GM19351 (cell line): ENCODE measurements at regions not wholly inside any gene's neighbourhood (a gene's known extent, or its start where the extent isn't known, plus 50 kb on each side); places are given as distances from the start of the nearest gene placed in this dataset.
"Not testable (repeated sequence)": the region's sequence is repeated elsewhere in the genome, so short reads cannot be mapped to it uniquely, and the experiment has no call there.

Experiments used
- ATAC-seq: cut with Tn5 transposase; IDR thresholded peaks from one replicate; pipeline ENCODE4 v1.9.1; 2021; ENCODE audit warnings: mild to moderate bottlenecking, moderate library complexity; ENCODE audit not compliant: unreplicated experiment

- ATAC-seq: no peak
Measured at GRCh38 chr6:164744301-164744700, 565.1 kb downstream of the C6orf118 start.

- no peak for ATAC-seq
Measured at GRCh38 chr6:164741938-164742451, 567.4 kb downstream of the C6orf118 start.

- ATAC-seq: not testable (repeated sequence)
Measured at GRCh38 chr6:164736090-164736489, 573.3 kb downstream of the C6orf118 start.

- no peak for ATAC-seq
Measured at GRCh38 chr6:164731539-164731938, 577.9 kb downstream of the C6orf118 start.

- ATAC-seq: no peak
Measured at GRCh38 chr6:164721460-164721859, 587.9 kb downstream of the C6orf118 start.

- no peak for ATAC-seq
Measured at GRCh38 chr6:164700497-164700896, 608.9 kb downstream of the C6orf118 start.

GRCh38 chr6:164695896-164696295, 613.5 kb downstream of the C6orf118 start:
- no peak for ATAC-seq

- no peak for ATAC-seq
Measured at GRCh38 chr6:164694386-164694785, 615.0 kb downstream of the C6orf118 start.

GRCh38 chr6:164693944-164694343, 615.5 kb downstream of the C6orf118 start:
- ATAC-seq: no peak

GRCh38 chr6:164692772-164693510, 616.5 kb downstream of the C6orf118 start:
- no peak for ATAC-seq

- ATAC-seq: no peak
Measured at GRCh38 chr6:164690702-164691500, 618.5 kb downstream of the C6orf118 start.

GRCh38 chr6:164690241-164690640, 619.2 kb downstream of the C6orf118 start:
- ATAC-seq: no peak

- ATAC-seq: no peak
Measured at GRCh38 chr6:164665328-164665727, 644.1 kb downstream of the C6orf118 start.

- no peak for ATAC-seq
Measured at GRCh38 chr6:164663634-164664033, 645.8 kb downstream of the C6orf118 start.

- no peak for ATAC-seq
Measured at GRCh38 chr6:164661716-164662115, 647.7 kb downstream of the C6orf118 start.

- ATAC-seq: no peak
Measured at GRCh38 chr6:164660781-164661180, 648.6 kb downstream of the C6orf118 start.

- no peak for ATAC-seq
Measured at GRCh38 chr6:164640956-164641355, 668.4 kb downstream of the C6orf118 start.

- ATAC-seq: no peak
Measured at GRCh38 chr6:164628302-164628931, 681.0 kb downstream of the C6orf118 start.

- ATAC-seq: no peak
Measured at GRCh38 chr6:164616917-164617524, 692.4 kb downstream of the C6orf118 start.

- no peak for ATAC-seq
Measured at GRCh38 chr6:164612751-164613150, 696.7 kb downstream of the C6orf118 start.

- ATAC-seq: not testable (repeated sequence)
Measured at GRCh38 chr6:164610859-164611258, 698.5 kb downstream of the C6orf118 start.
